ENCODE measurements at regions not wholly inside any gene's neighbourhood (a gene's known extent, or its start where the extent isn't known, plus 50 kb on each side); places are given as distances from the start of the nearest gene placed in this dataset.

- no peak for DNase-seq (ENCODE audit: low read depth in 3 of 3)
Measured at GRCh38 chr4:135694066-135694465, 1492.5 kb upstream of the PABPC4L start.

DNA sequence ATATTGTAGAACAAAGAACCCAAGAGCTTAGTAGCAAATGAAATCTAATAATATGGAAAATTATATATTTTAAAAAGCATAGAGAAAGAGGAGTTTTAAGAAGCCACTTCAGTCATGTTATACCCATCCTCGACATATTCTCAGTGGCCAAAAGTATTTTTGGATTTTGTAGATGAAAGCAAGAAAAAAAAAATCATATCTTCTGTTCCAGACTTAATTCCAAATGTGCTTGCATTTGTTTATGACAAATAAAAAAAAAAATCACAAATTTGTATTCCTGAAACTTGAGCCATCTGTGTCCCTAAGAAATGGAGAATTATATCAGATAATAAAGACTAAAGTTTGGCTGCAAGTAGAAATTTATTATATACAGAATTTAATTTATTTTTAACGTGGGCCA lies 1482.4 kb upstream of the PABPC4L start:
- DNase-seq (ENCODE audit: low read depth in 3 of 3): no peak

- DNase-seq (ENCODE audit: low read depth in 3 of 3): no peak
Measured at GRCh38 chr4:135672202-135672601, 1470.6 kb upstream of the PABPC4L start.

- no peak for DNase-seq (ENCODE audit: low read depth in 3 of 3)
Measured at GRCh38 chr4:135670548-135670947, 1469.0 kb upstream of the PABPC4L start.
